RWPE2 (cell line): ENCODE measurements at regions not wholly inside any gene's neighbourhood (a gene's known extent, or its start where the extent isn't known, plus 50 kb on each side); places are given as distances from the start of the nearest gene placed in this dataset.

Experiments used
- ATAC-seq: fragments of 200-7000 bp; cut with Tn5 transposase; 3 replicates; pipeline ENCODE4 v1.9.1; 2021; ENCODE audit warnings: low read depth
- DNase-seq: peaks from one replicate; pipeline ENCODE4 v3.0.0-alpha.2; 2020; ENCODE audit warnings: low spot score
- H3K27ac ChIP-seq: fragments of 450-650 bp; 2 replicates; pipeline ENCODE4 v1.5.1; 2017; ENCODE audit warnings: mild to moderate bottlenecking; ENCODE audit not compliant: poor library complexity, severe bottlenecking
- H3K27me3 ChIP-seq: fragments of 250-450 bp; sonication (Bioruptor Pico); 2 replicates; pipeline ENCODE4 v1.5.1; 2021; ENCODE audit warnings: mild to moderate bottlenecking, moderate library complexity; ENCODE audit not compliant: insufficient read depth, poor library complexity, severe bottlenecking
- H3K36me3 ChIP-seq: fragments of 250-450 bp; sonication (Bioruptor Pico); 2 replicates; pipeline ENCODE4 v1.5.1; 2020; ENCODE audit warnings: low read depth, mild to moderate bottlenecking, moderate library complexity
- H3K4me1 ChIP-seq: fragments of 250-450 bp; sonication (Bioruptor Pico); 2 replicates; pipeline ENCODE4 v1.5.1; 2021; ENCODE audit warnings: mild to moderate bottlenecking, moderate library complexity; ENCODE audit not compliant: insufficient read depth, poor library complexity, severe bottlenecking
- H3K4me3 ChIP-seq: fragments of 250-450 bp; sonication (Bioruptor Pico); 2 replicates; pipeline ENCODE4 v1.5.1; 2021; ENCODE audit warnings: mild to moderate bottlenecking, moderate library complexity; ENCODE audit not compliant: severe bottlenecking
- H3K9me3 ChIP-seq: fragments of 250-450 bp; sonication (Bioruptor Pico); 2 replicates; pipeline ENCODE4 v1.5.1; 2021; ENCODE audit warnings: mild to moderate bottlenecking, moderate library complexity; ENCODE audit not compliant: severe bottlenecking
- TF ChIP-seq, protein P1 (sequence below): fragments of 450-650 bp; IDR thresholded peaks from one replicate; pipeline ENCODE4 v1.5.1; 2017; ENCODE audit warnings: mild to moderate bottlenecking, moderate library complexity; ENCODE audit not compliant: poor library complexity, severe bottlenecking

DNA sequence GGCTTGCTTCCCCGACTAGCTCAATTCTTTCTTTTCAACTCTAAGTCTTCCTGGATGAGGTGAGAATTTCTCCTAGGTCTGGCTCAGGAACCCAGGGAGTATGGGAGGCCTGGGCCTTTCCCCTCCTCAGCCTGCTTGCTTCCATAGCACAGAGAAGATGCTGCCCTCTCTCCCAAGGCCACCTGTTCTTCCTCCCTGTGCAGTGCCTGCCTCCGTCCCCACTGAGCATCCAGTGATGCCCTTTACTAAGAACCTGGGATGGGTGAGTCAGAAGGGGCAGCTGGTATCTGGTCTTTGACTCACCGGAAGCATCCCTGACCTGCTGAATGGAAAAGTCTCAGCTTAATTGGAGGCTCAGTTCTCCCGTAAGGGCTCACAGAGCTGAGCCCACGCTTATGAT lies 607.9 kb downstream of the BUD13 start:
- no peaks in the 10 kb centered on the region for H3K9me3 ChIP-seq
- no peaks in the 10 kb centered on the region for H3K4me1 ChIP-seq
- H3K27ac ChIP-seq: no peak overlapping the region
- no peak overlapping the region for H3K4me3 ChIP-seq
- TF ChIP-seq, protein P1, sequence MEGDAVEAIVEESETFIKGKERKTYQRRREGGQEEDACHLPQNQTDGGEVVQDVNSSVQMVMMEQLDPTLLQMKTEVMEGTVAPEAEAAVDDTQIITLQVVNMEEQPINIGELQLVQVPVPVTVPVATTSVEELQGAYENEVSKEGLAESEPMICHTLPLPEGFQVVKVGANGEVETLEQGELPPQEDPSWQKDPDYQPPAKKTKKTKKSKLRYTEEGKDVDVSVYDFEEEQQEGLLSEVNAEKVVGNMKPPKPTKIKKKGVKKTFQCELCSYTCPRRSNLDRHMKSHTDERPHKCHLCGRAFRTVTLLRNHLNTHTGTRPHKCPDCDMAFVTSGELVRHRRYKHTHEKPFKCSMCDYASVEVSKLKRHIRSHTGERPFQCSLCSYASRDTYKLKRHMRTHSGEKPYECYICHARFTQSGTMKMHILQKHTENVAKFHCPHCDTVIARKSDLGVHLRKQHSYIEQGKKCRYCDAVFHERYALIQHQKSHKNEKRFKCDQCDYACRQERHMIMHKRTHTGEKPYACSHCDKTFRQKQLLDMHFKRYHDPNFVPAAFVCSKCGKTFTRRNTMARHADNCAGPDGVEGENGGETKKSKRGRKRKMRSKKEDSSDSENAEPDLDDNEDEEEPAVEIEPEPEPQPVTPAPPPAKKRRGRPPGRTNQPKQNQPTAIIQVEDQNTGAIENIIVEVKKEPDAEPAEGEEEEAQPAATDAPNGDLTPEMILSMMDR: no peak
- no peaks in the 10 kb centered on the region for H3K36me3 ChIP-seq
- DNase-seq (no peak), ATAC-seq (no peak)
- H3K27me3 ChIP-seq: no peaks in the 10 kb centered on the region

DNA sequence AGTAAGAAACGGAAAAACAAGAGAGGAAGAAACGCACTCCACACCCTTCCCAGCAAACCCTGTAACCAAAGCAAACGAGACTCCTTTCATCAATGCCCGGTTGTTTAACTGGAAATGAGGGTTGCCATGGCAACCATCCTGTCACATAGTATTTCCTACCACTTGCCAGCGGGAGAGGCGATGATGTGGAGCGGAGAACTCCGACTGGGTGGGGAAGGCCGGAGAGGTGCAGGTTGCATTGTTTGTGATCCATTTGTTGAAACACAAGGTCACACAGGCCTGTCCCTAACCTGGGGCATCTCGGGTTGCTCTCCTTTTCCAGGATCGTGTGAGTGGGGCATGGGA lies 609.9 kb downstream of the BUD13 start:
- DNase-seq (no peak), ATAC-seq (no peak)
- no peak overlapping the region for H3K4me3 ChIP-seq
- no peaks in the 10 kb centered on the region for H3K4me1 ChIP-seq
- H3K27me3 ChIP-seq: no peaks in the 10 kb centered on the region
- TF ChIP-seq, protein P1: no peak
- no peak overlapping the region for H3K27ac ChIP-seq
- no peaks in the 10 kb centered on the region for H3K36me3 ChIP-seq
- no peaks in the 10 kb centered on the region for H3K9me3 ChIP-seq

DNA sequence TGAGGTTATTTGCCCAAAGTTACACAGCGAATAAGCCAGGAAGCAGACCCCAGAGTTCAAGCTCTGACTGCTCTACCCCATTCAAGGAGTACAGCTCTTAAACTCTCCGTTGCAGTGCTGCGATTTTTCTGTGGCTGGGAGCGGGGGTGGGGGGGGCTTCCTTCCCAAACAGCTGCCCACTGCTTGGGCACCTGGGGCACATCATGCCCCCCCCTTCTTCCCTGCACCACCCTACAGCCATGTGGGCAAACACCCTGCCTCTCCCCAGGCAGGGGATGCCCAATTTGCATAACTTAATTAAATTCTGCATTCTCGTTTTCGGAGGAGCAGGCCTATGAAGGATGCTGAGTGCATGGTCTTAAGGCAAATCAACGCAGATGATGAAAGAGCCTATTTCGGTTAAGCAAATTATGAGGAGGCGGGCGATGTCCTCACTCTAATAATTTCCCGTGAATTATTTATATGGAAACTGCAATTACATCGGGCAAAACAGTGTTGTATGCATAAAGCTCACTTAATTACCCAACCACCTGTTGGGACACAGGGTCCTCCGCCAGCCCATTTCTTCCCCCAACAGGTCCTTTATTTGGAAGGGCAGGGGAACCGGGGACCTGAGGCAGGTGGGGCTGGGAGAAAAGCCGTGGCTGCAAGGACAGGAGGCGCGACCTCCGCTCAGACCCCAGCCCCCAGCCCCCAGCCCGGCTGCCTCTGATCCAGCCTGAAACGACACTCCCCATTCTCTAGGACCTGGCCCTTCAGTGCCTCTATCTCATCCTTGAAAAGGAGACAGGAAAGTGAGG lies 610.5 kb downstream of the BUD13 start:
- no peaks in the 10 kb centered on the region for H3K36me3 ChIP-seq
- no peaks in the 10 kb centered on the region for H3K9me3 ChIP-seq
- ATAC-seq (no peak), DNase-seq (no peak)
- no peak overlapping the region for H3K4me3 ChIP-seq
- H3K27me3 ChIP-seq: no peaks in the 10 kb centered on the region
- TF ChIP-seq, protein P1: no peak
- no peaks in the 10 kb centered on the region for H3K4me1 ChIP-seq
- no peak overlapping the region for H3K27ac ChIP-seq

DNA sequence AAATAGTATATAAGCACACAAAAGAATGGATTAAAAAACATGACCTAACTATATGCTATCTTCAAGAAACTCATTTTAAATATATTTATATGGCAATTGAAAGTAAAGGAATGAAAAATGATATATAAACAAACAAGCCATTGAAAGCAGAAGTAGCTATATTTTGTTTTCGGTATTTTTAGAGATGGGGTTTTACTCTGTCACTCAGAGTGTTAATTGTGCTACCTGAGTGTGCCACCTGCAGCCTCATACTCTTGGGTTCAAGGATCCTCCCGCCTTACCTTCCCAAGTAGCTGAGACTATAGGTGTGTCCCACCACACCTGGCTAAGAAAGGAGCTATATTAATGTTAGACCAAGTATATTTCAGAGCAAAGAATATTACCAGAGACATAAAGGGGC lies 624.1 kb downstream of the BUD13 start:
- ATAC-seq: no peak

DNA sequence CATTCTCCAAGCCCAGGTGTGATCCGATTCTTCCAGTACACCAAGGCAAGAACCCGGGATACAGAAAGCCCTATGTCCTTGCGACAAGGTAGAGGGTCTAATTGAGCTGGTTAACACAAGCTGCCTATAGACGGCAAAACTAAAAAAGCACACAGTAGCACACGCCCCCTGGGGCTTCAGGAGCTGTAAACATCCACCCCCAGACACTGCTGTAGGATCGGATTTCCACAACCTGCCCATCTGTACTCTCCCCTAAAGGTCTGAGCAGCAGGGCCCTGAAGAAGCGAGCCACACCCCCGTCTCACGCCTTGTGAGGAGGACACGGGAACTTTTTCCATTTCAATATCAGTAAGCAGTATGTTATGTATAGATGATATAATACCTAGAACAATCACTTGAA lies 624.7 kb downstream of the BUD13 start:
- H3K4me1 ChIP-seq: no peaks in the 10 kb centered on the region
- ATAC-seq (no peak), DNase-seq (no peak)
- H3K27ac ChIP-seq: no peak overlapping the region
- no peak overlapping the region for H3K4me3 ChIP-seq
- H3K9me3 ChIP-seq: no peaks in the 10 kb centered on the region
- H3K27me3 ChIP-seq: no peaks in the 10 kb centered on the region
- TF ChIP-seq, protein P1: no peak
- H3K36me3 ChIP-seq: no peaks in the 10 kb centered on the region

More for the DNA sequence above, 624.1 kb downstream of the BUD13 start:
- Histone ChIP-seq H3K4me1 (no peaks in the 10 kb centered on the region), H3K27me3 (no peaks in the 10 kb centered on the region), H3K36me3 (no peaks in the 10 kb centered on the region), H3K9me3 (no peaks in the 10 kb centered on the region), H3K27ac (no peak overlapping the region), H3K4me3 (no peak overlapping the region)
- DNase-seq: no peak
- TF ChIP-seq, protein P1: no peak
